Lower leg skin (tissue), 3 donors: ENCODE measurements at regions not wholly inside any gene's neighbourhood (a gene's known extent, or its start where the extent isn't known, plus 50 kb on each side); places are given as distances from the start of the nearest gene placed in this dataset.

Experiments used
- POLR2A ChIP-seq, 2 donors: fragments of 450-650 bp; IDR thresholded peaks; one replicate each; pipeline ENCODE4 v1.6.1; 2016 to 2017; ENCODE audit warnings: antibody characterized with exemption in 2 of 2, mild to moderate bottlenecking in 1 of 2, moderate library complexity in 1 of 2
- TF ChIP-seq, protein P1 (sequence below), 3 donors: fragments of 450-650 bp; IDR thresholded peaks; one replicate each; pipeline ENCODE4 v1.5.1; 2016; ENCODE audit warnings: antibody characterized with exemption in 3 of 3, mild to moderate bottlenecking in 3 of 3, moderate library complexity in 2 of 3

DNA sequence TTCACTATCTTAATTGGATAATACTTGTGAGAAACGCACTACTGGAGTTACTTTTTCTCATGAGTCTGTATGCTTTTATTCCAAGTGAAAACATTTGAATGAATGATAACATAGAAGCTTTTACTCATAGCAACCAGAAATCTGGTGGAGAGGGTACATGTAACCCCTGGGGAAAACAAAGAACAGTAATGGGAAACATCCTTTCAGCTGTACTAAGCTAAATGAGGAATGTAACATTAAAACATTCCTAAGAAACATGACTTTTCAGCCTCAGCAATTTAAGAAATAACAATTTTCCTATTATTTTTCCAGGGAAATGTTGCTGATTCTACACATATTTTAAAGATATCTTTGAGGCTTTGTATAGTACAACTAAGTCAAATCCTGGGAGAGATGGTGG is 97.2 kb upstream of the CEP126 start:
- TF ChIP-seq, protein P1, sequence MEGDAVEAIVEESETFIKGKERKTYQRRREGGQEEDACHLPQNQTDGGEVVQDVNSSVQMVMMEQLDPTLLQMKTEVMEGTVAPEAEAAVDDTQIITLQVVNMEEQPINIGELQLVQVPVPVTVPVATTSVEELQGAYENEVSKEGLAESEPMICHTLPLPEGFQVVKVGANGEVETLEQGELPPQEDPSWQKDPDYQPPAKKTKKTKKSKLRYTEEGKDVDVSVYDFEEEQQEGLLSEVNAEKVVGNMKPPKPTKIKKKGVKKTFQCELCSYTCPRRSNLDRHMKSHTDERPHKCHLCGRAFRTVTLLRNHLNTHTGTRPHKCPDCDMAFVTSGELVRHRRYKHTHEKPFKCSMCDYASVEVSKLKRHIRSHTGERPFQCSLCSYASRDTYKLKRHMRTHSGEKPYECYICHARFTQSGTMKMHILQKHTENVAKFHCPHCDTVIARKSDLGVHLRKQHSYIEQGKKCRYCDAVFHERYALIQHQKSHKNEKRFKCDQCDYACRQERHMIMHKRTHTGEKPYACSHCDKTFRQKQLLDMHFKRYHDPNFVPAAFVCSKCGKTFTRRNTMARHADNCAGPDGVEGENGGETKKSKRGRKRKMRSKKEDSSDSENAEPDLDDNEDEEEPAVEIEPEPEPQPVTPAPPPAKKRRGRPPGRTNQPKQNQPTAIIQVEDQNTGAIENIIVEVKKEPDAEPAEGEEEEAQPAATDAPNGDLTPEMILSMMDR (IDR thresholded peaks at IDR 0.05): no peak
- no peak for TF ChIP-seq POLR2A (IDR thresholded peaks at IDR 0.05)
